MM.1S (cell line): ENCODE measurements at regions not wholly inside any gene's neighbourhood (a gene's known extent, or its start where the extent isn't known, plus 50 kb on each side); places are given as distances from the start of the nearest gene placed in this dataset.
A peak's percentile ranks its signal among the peaks of the same experiment; 100 is the strongest.

Source experiments
- DNase-seq: peaks from one replicate; pipeline ENCODE4 v3.0.0-alpha.2; 2015
- H2AFZ ChIP-seq: fragments of 300-600 bp; sonication (generic); 2 replicates; pipeline ENCODE4 v1.6.0; 2016; ENCODE audit warnings: antibody characterized with exemption, low read length
- H3F3A ChIP-seq: fragments of 300-600 bp; sonication (generic); 2 replicates; pipeline ENCODE4 v1.6.1; 2016; ENCODE audit warnings: mild to moderate bottlenecking, antibody characterized with exemption, low read length, moderate library complexity, mixed read lengths; ENCODE audit not compliant: insufficient read depth
- H3K27ac ChIP-seq: fragments of 300-600 bp; sonication (generic); 2 replicates; pipeline ENCODE4 v1.5.1; 2016; ENCODE audit warnings: mild to moderate bottlenecking, low read length
- H3K27me3 ChIP-seq: fragments of 300-600 bp; sonication (generic); replicated peaks from 2 replicates; pipeline ENCODE4 v1.6.0; 2016; ENCODE audit warnings: low read length; ENCODE audit not compliant: insufficient read depth
- H3K36me3 ChIP-seq: fragments of 300-600 bp; sonication (generic); replicated peaks from 2 replicates; pipeline ENCODE4 v1.6.1; 2016; ENCODE audit warnings: mild to moderate bottlenecking, low read length, mixed read lengths; ENCODE audit not compliant: insufficient read depth
- H3K4me1 ChIP-seq: fragments of 300-600 bp; sonication (generic); 2 replicates; pipeline ENCODE4 v1.6.1; 2016; ENCODE audit warnings: low read length, mixed read lengths
- H3K4me2 ChIP-seq: fragments of 300-600 bp; sonication (generic); 2 replicates; pipeline ENCODE4 v1.6.0; 2016; ENCODE audit warnings: low read depth, low read length
- H3K4me3 ChIP-seq: fragments of 300-600 bp; sonication (generic); 2 replicates; pipeline ENCODE4 v1.5.1; 2016; ENCODE audit warnings: low read length, mixed read lengths
- H3K79me2 ChIP-seq: fragments of 300-600 bp; sonication (generic); 2 replicates; pipeline ENCODE4 v1.6.1; 2016; ENCODE audit warnings: mixed run types, low read length, mixed read lengths
- H3K9ac ChIP-seq: fragments of 300-600 bp; sonication (generic); 2 replicates; pipeline ENCODE4 v1.6.1; 2016; ENCODE audit warnings: low read length, mixed read lengths
- H3K9me2 ChIP-seq: fragments of 300-600 bp; sonication (generic); replicated peaks from 2 replicates; pipeline ENCODE4 v1.6.1; 2016; ENCODE audit warnings: mild to moderate bottlenecking, low read length, mixed read lengths; ENCODE audit not compliant: insufficient read depth
- H3K9me3 ChIP-seq: fragments of 300-600 bp; sonication (generic); replicated peaks from 2 replicates; pipeline ENCODE4 v1.6.1; 2016; ENCODE audit warnings: mild to moderate bottlenecking, low read length, mixed read lengths; ENCODE audit not compliant: insufficient read depth
- H4K20me1 ChIP-seq: fragments of 300-600 bp; sonication (generic); 2 replicates; pipeline ENCODE4 v1.6.1; 2016; ENCODE audit warnings: mild to moderate bottlenecking, low read length, moderate library complexity, mixed read lengths; ENCODE audit not compliant: insufficient read depth
- EZH2 ChIP-seq: fragments of 300-600 bp; sonication (generic); optimal IDR thresholded peaks from 2 replicates; pipeline ENCODE3; 2017; ENCODE audit warnings: low read depth, mild to moderate bottlenecking, antibody characterized with exemption, low read length, mixed read lengths
- EZH2phosphoT487 ChIP-seq: fragments of 300-600 bp; sonication (generic); IDR thresholded peaks from 2 replicates; pipeline ENCODE4 v1.6.1; 2018; ENCODE audit warnings: antibody characterized with exemption, low read length
- TF ChIP-seq, protein P1 (sequence below): fragments of 300-600 bp; sonication (generic); IDR thresholded peaks from 2 replicates; pipeline ENCODE4 v1.5.1; 2016; ENCODE audit warnings: antibody characterized with exemption, low read length, mixed read lengths

DNA sequence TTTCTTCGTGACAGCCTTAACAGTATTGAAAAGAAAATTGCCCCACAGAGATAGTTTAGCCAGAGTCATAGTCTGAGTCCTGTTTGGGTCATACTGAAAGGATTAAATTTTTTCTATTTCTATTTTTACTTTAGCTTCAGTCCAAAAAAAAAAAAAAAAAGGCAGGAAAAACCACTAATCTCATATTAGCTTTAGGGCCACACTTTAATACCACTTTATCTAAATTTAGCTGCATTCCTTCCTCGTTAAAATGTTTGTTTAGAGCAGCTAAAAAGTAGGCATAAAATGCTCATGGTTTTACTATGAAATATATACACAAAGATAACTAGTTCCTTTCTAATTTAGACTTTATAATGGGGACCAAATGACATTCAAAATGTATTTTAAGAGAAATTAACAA, 216.5 kb upstream of the TMEM196 start:
- H3F3A ChIP-seq = no peaks in the 10 kb centered on the region
- no peaks in the 10 kb centered on the region for H3K9me2 ChIP-seq
- TF ChIP-seq EZH2phosphoT487 = no peak
- TF ChIP-seq, protein P1, sequence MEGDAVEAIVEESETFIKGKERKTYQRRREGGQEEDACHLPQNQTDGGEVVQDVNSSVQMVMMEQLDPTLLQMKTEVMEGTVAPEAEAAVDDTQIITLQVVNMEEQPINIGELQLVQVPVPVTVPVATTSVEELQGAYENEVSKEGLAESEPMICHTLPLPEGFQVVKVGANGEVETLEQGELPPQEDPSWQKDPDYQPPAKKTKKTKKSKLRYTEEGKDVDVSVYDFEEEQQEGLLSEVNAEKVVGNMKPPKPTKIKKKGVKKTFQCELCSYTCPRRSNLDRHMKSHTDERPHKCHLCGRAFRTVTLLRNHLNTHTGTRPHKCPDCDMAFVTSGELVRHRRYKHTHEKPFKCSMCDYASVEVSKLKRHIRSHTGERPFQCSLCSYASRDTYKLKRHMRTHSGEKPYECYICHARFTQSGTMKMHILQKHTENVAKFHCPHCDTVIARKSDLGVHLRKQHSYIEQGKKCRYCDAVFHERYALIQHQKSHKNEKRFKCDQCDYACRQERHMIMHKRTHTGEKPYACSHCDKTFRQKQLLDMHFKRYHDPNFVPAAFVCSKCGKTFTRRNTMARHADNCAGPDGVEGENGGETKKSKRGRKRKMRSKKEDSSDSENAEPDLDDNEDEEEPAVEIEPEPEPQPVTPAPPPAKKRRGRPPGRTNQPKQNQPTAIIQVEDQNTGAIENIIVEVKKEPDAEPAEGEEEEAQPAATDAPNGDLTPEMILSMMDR = no peak
- no peak overlapping the region for H3K4me3 ChIP-seq
- H3K27me3 ChIP-seq = no peaks in the 10 kb centered on the region
- no peaks in the 10 kb centered on the region for H3K36me3 ChIP-seq
- H4K20me1 ChIP-seq = no peaks in the 10 kb centered on the region
- H3K9me3 ChIP-seq = no peaks in the 10 kb centered on the region
- no peak for DNase-seq
- no peak overlapping the region for H2AFZ ChIP-seq
- H3K4me1 ChIP-seq = no peaks in the 10 kb centered on the region
- no peak overlapping the region for H3K27ac ChIP-seq
- H3K79me2 ChIP-seq = no peaks in the 10 kb centered on the region
- H3K4me2 ChIP-seq = no peak overlapping the region
- H3K9ac ChIP-seq = no peak overlapping the region

DNA sequence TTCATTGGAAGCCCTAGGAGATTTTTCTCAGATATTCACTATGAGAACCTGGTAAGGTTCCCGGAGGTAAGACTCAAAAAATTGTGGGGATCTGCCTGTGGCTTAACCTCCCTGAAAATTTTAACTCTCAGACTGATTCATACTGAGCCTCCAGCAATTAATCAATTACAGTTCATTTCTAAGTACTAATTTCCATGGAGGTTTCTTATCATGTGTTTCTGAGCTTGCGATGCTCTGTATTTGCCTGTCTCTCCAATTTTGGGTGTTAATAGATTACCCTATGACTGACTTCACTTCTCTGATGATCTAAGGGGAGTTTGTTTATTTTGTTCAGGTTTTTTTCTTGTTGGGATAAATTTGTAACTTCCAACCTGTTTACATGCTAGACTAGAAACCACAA, 215.4 kb upstream of the TMEM196 start:
- TF ChIP-seq, protein P1 = no peak
- TF ChIP-seq EZH2phosphoT487 = no peak
- no peak for TF ChIP-seq EZH2
- Histone ChIP-seq H3K27ac (no peak overlapping the region), H3K9me2 (no peaks in the 10 kb centered on the region), H3K79me2 (no peaks in the 10 kb centered on the region), H3K4me1 (no peaks in the 10 kb centered on the region), H3K9me3 (no peaks in the 10 kb centered on the region), H3K4me3 (no peak overlapping the region), H3K27me3 (no peaks in the 10 kb centered on the region), H2AFZ (no peak overlapping the region), H3K4me2 (no peak overlapping the region), H3F3A (no peaks in the 10 kb centered on the region), H3K36me3 (no peaks in the 10 kb centered on the region), H3K9ac (no peak overlapping the region), H4K20me1 (no peaks in the 10 kb centered on the region)
- no peak for DNase-seq

DNA sequence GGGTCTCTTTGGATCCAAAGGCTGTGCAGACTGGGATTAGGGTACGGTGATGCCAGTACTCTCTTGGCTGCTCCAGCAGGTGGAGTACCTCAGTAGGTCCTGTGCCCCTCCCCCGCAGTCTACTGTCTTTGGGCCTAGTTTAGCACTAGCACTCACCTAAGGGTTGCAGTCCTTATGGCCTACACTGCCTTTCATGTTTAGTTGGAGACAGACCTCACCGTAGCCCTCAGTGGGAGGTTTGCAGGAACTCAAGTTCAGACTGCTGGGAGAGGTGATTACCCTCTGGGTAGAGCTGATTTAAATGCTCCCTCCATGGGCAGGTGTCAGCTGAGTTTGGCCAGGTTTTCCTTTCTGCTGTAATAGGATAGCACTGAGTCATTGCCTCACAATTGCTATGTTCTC, 210.8 kb upstream of the TMEM196 start:
- Histone ChIP-seq H2AFZ (no peak overlapping the region), H3K4me2 (no peak overlapping the region), H3F3A (no peaks in the 10 kb centered on the region), H3K79me2 (no peaks in the 10 kb centered on the region), H4K20me1 (no peaks in the 10 kb centered on the region), H3K27me3 (no peaks in the 10 kb centered on the region), H3K4me1 (no peaks in the 10 kb centered on the region), H3K9me2 (no peaks in the 10 kb centered on the region), H3K4me3 (no peak overlapping the region), H3K9me3 (no peaks in the 10 kb centered on the region), H3K27ac (no peak overlapping the region), H3K9ac (no peak overlapping the region), H3K36me3 (no peaks in the 10 kb centered on the region)
- TF ChIP-seq, protein P1 = peak; percentile 9; the same call in 1 of the 2 replicates
- no peak for TF ChIP-seq EZH2
- DNase-seq = no peak
